ENCODE measurements at regions not wholly inside any gene's neighbourhood (a gene's known extent, or its start where the extent isn't known, plus 50 kb on each side); places are given as distances from the start of the nearest gene placed in this dataset.

GRCh38 chr16:26724189-26724588 lies 342.5 kb upstream of the C16orf82 start:
- no peak overlapping the region for H3K9ac ChIP-seq
- H3K4me3 ChIP-seq (IDR thresholded peaks at IDR 0.05; ENCODE audit: insufficient read depth, low read depth, low read length) = no peak overlapping the region
- no peaks in the 10 kb centered on the region for H3K4me1 ChIP-seq (ENCODE audit: low read depth, poor library complexity, severe bottlenecking)
- no peaks in the 10 kb centered on the region for H4K20me1 ChIP-seq (ENCODE audit: insufficient read depth)
- H3K27ac ChIP-seq = no peak overlapping the region
- no peak overlapping the region for H3K4me2 ChIP-seq
- H3K36me3 ChIP-seq (ENCODE audit: insufficient read depth) = no peaks in the 10 kb centered on the region
- H3K79me2 ChIP-seq (ENCODE audit: insufficient read depth, low read depth) = no peaks in the 10 kb centered on the region
- H2AFZ ChIP-seq (ENCODE audit: low read depth) = no peak overlapping the region
- TF ChIP-seq CTCF (conservative IDR thresholded peaks at IDR 0.05; ENCODE audit: low read depth, low read length) = no peak
- H3K27me3 ChIP-seq (ENCODE audit: insufficient read depth, low read depth) = no peaks in the 10 kb centered on the region

DNA sequence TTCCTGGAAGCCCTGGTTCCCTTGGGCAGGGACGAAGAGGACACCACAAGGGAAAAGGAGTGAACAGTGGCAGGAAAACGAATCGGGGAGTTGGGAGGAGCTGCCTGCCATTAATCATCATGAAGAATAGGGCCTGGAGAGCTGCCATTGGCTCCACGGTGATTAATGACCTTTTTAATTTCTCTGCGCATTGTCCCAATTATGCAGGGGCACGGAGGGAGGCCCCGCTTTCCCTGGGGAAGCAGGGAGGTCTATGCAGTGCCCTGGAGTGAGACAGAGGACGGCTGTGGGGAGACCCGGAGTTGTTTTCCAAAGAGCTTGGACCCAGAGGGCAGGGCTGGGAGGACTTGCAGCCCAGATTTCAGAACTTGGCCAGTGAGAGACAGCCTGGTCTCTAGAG lies 338.9 kb upstream of the C16orf82 start:
- Histone ChIP-seq H3K9ac (no peak overlapping the region), H3K36me3 (ENCODE audit: insufficient read depth) (no peaks in the 10 kb centered on the region), H3K4me3 (IDR thresholded peaks at IDR 0.05; ENCODE audit: insufficient read depth, low read depth, low read length) (no peak overlapping the region), H3K4me2 (no peak overlapping the region), H3K27ac (no peak overlapping the region), H2AFZ (ENCODE audit: low read depth) (no peak overlapping the region), H3K4me1 (ENCODE audit: low read depth, poor library complexity, severe bottlenecking) (no peaks in the 10 kb centered on the region), H3K79me2 (ENCODE audit: insufficient read depth, low read depth) (no peaks in the 10 kb centered on the region), H3K27me3 (ENCODE audit: insufficient read depth, low read depth) (no peaks in the 10 kb centered on the region), H4K20me1 (ENCODE audit: insufficient read depth) (no peaks in the 10 kb centered on the region)
- no peak for TF ChIP-seq CTCF (conservative IDR thresholded peaks at IDR 0.05; ENCODE audit: low read depth, low read length)

GRCh38 chr16:26729951-26730541 lies 336.7 kb upstream of the C16orf82 start:
- H3K79me2 ChIP-seq (ENCODE audit: insufficient read depth, low read depth) = no peaks in the 10 kb centered on the region
- H3K4me2 ChIP-seq = no peak overlapping the region
- no peak overlapping the region for H3K9ac ChIP-seq
- no peak overlapping the region for H3K4me3 ChIP-seq (IDR thresholded peaks at IDR 0.05; ENCODE audit: insufficient read depth, low read depth, low read length)
- H3K27me3 ChIP-seq (ENCODE audit: insufficient read depth, low read depth) = no peaks in the 10 kb centered on the region
- TF ChIP-seq CTCF (conservative IDR thresholded peaks at IDR 0.05; ENCODE audit: low read depth, low read length) = no peak
- no peaks in the 10 kb centered on the region for H4K20me1 ChIP-seq (ENCODE audit: insufficient read depth)
- H3K4me1 ChIP-seq (ENCODE audit: low read depth, poor library complexity, severe bottlenecking) = no peaks in the 10 kb centered on the region
- no peaks in the 10 kb centered on the region for H3K36me3 ChIP-seq (ENCODE audit: insufficient read depth)
- no peak overlapping the region for H2AFZ ChIP-seq (ENCODE audit: low read depth)
- H3K27ac ChIP-seq = no peak overlapping the region

GRCh38 chr16:26731729-26732128 lies 335.0 kb upstream of the C16orf82 start:
- no peak overlapping the region for H3K9ac ChIP-seq
- no peaks in the 10 kb centered on the region for H3K4me1 ChIP-seq (ENCODE audit: low read depth, poor library complexity, severe bottlenecking)
- H3K4me2 ChIP-seq = no peak overlapping the region
- H3K36me3 ChIP-seq (ENCODE audit: insufficient read depth) = no peaks in the 10 kb centered on the region
- no peak overlapping the region for H2AFZ ChIP-seq (ENCODE audit: low read depth)
- no peaks in the 10 kb centered on the region for H3K79me2 ChIP-seq (ENCODE audit: insufficient read depth, low read depth)
- no peaks in the 10 kb centered on the region for H4K20me1 ChIP-seq (ENCODE audit: insufficient read depth)
- H3K4me3 ChIP-seq (IDR thresholded peaks at IDR 0.05; ENCODE audit: insufficient read depth, low read depth, low read length) = no peak overlapping the region
- no peak for TF ChIP-seq CTCF (conservative IDR thresholded peaks at IDR 0.05; ENCODE audit: low read depth, low read length)
- H3K27ac ChIP-seq = no peak overlapping the region
- H3K27me3 ChIP-seq (ENCODE audit: insufficient read depth, low read depth) = no peaks in the 10 kb centered on the region
